GM21447 (cell line): ENCODE measurements at regions not wholly inside any gene's neighbourhood (a gene's known extent, or its start where the extent isn't known, plus 50 kb on each side); places are given as distances from the start of the nearest gene placed in this dataset.
"Not testable (repeated sequence)": the region's sequence is repeated elsewhere in the genome, so short reads cannot be mapped to it uniquely, and the experiment has no call there.

Experiments
- ATAC-seq: cut with Tn5 transposase; IDR thresholded peaks from one replicate; pipeline ENCODE4 v1.9.1; 2021; ENCODE audit not compliant: unreplicated experiment

- ATAC-seq, result no peak
These were observed 219.2 kb downstream of the FOXD2 start for GRCh38 chr1:47656719-47657685.

GRCh38 chr1:47658161-47658920 lies 220.5 kb downstream of the FOXD2 start:
- no peak for ATAC-seq

GRCh38 chr1:47659146-47659545 lies 221.3 kb downstream of the FOXD2 start:
- no peak for ATAC-seq

GRCh38 chr1:47660622-47661021 lies 222.8 kb downstream of the FOXD2 start:
- no peak for ATAC-seq

GRCh38 chr1:47661040-47661439 lies 223.2 kb downstream of the FOXD2 start:
- ATAC-seq, result no peak

- no peak for ATAC-seq
These were observed 224.2 kb downstream of the FOXD2 start for GRCh38 chr1:47662068-47662467.

GRCh38 chr1:47663286-47663685 lies 225.4 kb downstream of the FOXD2 start:
- no peak for ATAC-seq

- ATAC-seq, result no peak
These were observed 226.5 kb downstream of the FOXD2 start for GRCh38 chr1:47664356-47664755.

GRCh38 chr1:47664896-47665295 lies 227.1 kb downstream of the FOXD2 start:
- ATAC-seq, result not testable (repeated sequence)

GRCh38 chr1:47669081-47669585 lies 231.3 kb downstream of the FOXD2 start:
- no peak for ATAC-seq

- no peak for ATAC-seq
These were observed 234.8 kb downstream of the FOXD2 start for GRCh38 chr1:47672622-47673021.

- ATAC-seq, result no peak
These were observed 236.3 kb downstream of the FOXD2 start for GRCh38 chr1:47674189-47674588.

- ATAC-seq, result no peak
These were observed 237.3 kb downstream of the FOXD2 start for GRCh38 chr1:47675047-47675675.

GRCh38 chr1:47675721-47676120 lies 237.9 kb downstream of the FOXD2 start:
- ATAC-seq, result no peak

- ATAC-seq, result no peak
These were observed 238.6 kb downstream of the FOXD2 start for GRCh38 chr1:47676311-47677054.

GRCh38 chr1:47677241-47677940 lies 239.5 kb downstream of the FOXD2 start:
- no peak for ATAC-seq

- ATAC-seq, result no peak
These were observed 240.7 kb downstream of the FOXD2 start for GRCh38 chr1:47678464-47678980.

- ATAC-seq, result no peak
These were observed 241.5 kb downstream of the FOXD2 start for GRCh38 chr1:47679301-47679791.

GRCh38 chr1:47679826-47680225 lies 242.0 kb downstream of the FOXD2 start:
- ATAC-seq, result no peak
